HG03354 (cell line): ENCODE measurements at regions not wholly inside any gene's neighbourhood (a gene's known extent, or its start where the extent isn't known, plus 50 kb on each side); places are given as distances from the start of the nearest gene placed in this dataset.

Source experiments
- ATAC-seq: cut with Tn5 transposase; IDR thresholded peaks from one replicate; pipeline ENCODE4 v1.9.1; 2021; ENCODE audit warnings: mild to moderate bottlenecking; ENCODE audit not compliant: unreplicated experiment, poor library complexity, severe bottlenecking

DNA sequence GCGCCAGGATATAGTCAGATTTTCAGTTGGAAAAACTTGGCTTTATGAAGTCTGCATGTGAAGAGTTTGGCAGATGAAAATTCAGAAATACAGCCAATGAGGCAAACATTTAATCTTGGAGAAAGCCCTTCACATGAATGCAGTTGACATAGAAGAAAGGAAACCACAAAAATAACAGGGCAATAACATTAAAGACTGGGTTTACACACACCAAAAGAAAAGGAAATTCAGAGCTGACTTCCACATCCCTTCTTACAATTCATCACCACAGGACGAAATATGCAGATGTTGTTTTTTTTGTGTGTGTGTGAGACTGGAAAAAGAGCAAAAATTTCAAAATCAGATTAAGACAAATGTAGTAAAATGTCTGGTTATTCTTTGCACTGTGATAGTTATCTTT is 69.8 kb upstream of the HEY2 start:
- no peak for ATAC-seq

DNA sequence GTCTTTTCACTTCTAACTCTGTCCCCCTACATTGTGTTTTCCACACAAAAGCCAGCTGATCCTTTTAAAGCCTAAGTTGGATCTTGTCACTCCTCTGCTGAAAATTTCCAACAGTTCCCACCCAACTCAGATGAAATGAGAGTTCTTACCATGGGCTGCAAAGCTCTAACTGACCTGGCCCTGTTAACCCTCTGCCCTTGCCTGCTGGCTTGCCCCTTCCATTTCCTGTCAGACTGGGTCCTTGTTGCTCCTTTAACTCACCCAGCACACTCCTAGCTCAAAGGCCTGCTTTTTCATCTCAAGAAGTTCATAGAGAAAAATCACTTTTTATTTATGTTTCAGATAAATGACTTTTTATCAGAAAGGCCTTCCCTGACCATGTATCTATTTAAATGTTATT is 66.5 kb upstream of the HEY2 start:
- ATAC-seq: no peak

DNA sequence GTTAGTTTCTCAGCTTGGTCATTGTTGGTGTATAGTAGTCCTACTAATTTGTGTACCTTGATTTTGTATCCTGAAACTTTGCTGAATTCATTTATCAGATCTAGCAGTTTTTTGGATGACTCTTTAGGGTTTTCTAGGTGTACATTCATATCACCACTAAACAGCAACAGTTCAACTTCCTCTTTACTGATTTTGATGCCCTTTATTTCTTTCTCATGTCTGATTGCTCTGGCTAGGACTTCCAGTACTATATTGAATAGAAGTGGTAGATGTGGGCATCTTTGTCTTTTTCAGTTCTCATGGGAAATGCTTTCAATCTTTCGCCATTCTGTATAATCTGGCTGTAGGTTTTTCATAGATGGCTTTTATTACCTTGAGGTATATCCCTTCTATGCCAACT is 61.3 kb upstream of the HEY2 start:
- ATAC-seq: no peak

DNA sequence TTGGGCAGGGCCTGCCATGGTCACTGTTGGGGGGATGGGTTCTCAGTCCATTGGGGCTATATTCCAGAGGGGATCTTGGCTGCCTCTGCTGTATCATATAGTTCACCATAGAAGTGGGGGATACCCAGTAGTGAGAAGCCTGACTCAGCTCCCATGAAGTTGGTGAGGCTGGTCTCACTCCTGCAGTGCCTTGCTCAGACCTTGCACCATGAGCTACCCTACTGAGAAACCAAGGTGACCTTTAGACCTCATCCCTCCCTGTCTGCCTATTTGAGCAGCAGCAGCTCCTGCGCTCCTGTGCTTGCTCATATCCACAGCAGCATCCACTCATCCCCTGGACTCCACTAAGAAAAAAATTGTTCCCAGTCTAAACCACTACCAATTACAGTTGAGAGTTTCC is 56.0 kb upstream of the HEY2 start:
- no peak for ATAC-seq

DNA sequence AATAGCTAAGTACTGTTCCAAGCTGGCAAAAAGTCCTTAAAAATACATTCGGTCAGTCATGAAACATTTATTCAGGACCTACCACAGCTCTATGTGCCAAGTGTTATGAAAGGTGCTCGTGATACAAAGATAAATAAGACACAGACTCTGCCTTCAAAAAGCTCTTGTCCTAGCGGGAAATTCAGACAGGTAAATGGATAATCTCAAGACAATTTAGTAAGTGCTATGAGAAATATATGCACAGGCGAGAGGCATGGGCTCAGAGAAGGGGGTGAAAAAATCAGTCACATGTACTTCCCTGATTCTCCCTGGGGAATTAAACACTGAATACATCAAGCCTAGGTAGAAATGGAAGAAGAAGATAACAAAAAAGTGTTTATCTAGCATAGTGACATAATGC is 49.8 kb upstream of the HEY2 start:
- no peak for ATAC-seq
